ENCODE measurements at regions not wholly inside any gene's neighbourhood (a gene's known extent, or its start where the extent isn't known, plus 50 kb on each side); places are given as distances from the start of the nearest gene placed in this dataset.

- TF ChIP-seq CTCF (IDR thresholded peaks at IDR 0.05) (no peak), POLR2A (IDR thresholded peaks at IDR 0.05) (no peak), EP300 (IDR thresholded peaks at IDR 0.05) (no peak)
These were observed 430.0 kb upstream of the DPH6 start for GRCh38 chr15:35975941-35976340.

All from tibial nerve (tissue), 4 donors.